GM19328 (cell line): ENCODE measurements at regions not wholly inside any gene's neighbourhood (a gene's known extent, or its start where the extent isn't known, plus 50 kb on each side); places are given as distances from the start of the nearest gene placed in this dataset.

Experiments used
- ATAC-seq: cut with Tn5 transposase; IDR thresholded peaks from one replicate; pipeline ENCODE4 v1.9.1; 2021; ENCODE audit warnings: mild to moderate bottlenecking, moderate library complexity; ENCODE audit not compliant: unreplicated experiment

- ATAC-seq, result no peak
These were observed 83.3 kb upstream of the SLC38A4 start for GRCh38 chr12:46908936-46909635.

DNA sequence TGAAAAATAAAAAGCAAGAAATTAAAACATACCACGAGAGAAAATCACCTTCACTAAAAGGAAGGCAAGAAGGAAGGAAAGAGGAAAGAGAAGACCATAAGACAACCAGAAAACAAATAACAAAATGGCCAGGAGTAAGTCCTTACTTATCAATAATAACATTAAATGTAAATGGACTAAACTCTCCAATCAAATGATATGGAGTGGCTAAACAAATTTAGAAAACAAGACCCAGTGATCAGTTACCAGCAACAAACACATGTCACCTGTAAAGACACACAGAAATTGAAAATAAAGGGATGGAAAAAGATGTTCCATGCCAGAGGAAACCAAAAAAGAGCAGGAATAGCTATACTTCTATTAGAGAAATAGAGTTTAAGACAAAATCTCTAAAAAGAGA lies 85.0 kb upstream of the SLC38A4 start:
- ATAC-seq, result no peak

GRCh38 chr12:46914336-46914735 lies 88.5 kb upstream of the SLC38A4 start:
- ATAC-seq, result no peak

DNA sequence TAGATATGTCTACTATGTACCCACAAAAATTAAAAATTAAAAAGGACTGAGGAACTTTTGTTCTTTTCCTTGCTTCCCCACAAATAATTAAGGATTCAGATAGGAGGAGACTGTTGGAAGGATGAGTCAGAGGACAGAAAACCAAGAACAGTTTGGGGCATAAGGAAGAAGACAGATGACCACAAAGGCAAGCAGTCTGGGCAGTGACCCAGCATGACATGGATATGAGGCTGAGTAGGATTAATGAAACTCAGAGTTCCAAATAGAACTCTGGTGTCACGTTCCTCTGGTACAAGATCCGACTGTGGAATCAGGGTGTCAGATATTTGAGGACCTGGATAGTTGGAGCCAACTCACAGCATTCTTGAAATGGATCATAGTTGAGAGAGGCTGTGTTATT lies 89.3 kb upstream of the SLC38A4 start:
- ATAC-seq, result no peak

GRCh38 chr12:46915836-46916235 lies 90.0 kb upstream of the SLC38A4 start:
- no peak for ATAC-seq

- no peak for ATAC-seq
These were observed 91.1 kb upstream of the SLC38A4 start for GRCh38 chr12:46916796-46917419.

DNA sequence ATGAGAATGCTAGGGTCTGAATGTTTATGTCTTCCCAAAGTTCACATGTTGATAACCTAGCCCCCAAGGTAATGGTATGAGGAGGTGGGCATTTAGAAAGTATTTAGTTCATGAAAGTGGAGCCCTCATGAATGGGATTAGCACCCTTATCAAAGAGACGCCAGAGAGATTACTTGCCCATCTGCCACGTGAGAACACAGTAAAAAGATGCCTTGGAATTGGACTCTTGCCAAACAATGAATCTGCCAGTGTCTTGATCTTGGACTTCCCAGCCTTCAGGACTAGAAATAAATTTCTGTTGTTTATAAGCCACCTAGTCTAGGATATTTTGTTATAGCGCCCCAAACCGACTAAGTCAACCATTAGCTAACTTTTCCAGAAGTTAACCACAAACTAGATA lies 92.0 kb upstream of the SLC38A4 start:
- no peak for ATAC-seq

DNA sequence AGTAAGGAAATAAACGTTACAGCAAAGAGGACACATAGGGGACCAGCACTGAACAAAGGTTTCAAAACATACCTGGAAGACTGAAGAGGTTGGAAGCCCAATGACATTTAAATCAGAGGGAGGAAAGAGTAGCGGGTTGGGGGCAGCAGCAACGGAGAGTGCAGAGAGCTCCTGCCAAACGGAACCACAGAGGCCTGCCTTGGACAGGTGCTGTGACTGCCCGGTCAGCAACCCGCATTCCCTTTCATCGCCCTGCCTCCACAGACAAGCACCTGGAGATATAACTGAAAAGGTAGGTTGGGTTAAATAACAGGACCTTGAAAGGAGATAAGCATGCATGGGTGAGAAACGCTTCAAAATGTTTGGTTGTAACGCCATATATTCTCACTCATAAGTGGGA lies 92.8 kb upstream of the SLC38A4 start:
- no peak for ATAC-seq

GRCh38 chr12:46919666-46920400 lies 94.0 kb upstream of the SLC38A4 start:
- no peak for ATAC-seq

DNA sequence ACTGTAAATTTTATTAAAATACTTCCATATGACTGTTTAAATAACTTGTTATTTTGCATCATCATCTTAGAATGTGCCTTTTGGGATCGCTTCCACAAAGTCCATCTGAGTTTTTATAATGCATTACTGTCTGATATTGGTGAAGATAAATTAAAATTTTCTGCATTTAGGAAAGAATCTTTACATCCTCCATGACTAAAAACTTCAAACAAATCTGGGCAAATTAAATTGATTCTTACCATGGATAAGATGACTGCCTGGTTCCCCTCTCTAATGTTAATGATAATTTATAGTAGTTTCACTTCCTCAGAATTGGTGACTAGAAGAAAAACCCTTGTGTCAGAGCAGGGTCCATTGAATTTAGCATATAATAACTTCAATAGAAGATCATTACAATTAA lies 94.7 kb upstream of the SLC38A4 start:
- ATAC-seq, result no peak

DNA sequence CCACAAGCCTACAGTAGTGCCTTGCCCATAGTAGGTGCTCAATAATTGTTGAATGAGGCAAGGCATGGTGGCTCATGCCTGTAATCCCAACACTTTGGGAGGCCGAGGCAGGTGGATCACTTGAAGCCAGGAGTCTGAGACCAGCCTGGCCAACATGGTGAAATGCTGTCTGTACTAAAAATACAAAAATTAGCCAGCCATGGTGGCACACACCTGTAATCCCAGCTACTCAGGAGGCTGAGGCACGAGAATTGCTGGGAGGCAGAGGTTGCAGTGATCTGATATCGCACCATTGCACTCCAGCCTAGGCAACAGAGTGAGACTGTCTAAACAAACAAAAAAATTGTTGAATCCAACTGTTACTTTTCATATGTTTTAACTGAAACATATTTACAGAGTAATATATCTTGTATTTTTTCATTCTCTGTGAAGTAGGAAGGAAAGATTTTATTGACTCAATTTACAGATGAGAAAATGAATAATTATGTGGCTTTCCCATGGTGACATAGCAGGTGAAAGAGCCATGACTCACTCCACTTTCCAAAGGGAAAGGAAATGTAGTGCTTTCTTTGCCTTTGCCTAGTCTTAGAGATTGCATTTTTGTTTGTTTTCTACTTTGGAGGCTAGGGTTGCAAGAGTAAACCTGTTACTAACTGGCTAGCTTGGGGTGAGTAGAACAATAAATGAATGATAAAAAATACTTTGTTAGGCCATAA lies 95.4 kb upstream of the SLC38A4 start:
- ATAC-seq, result no peak

DNA sequence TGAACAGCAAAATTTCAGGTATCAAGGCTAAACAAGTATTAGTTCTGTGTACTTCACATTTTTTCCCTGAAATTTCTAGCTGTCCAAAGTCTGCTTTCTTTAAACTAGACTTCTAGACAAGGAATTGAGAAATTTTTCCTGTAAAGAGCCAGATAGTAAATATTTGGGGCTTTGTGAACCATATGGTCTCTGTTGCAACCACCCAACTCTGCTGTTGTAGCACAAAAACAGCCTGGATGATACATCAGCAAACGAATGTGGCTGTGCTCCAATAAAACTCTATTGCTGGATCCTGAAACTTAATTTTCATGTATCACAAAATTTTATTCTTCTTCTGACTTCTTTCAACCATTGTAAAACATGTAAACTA lies 96.0 kb upstream of the SLC38A4 start:
- ATAC-seq, result no peak

DNA sequence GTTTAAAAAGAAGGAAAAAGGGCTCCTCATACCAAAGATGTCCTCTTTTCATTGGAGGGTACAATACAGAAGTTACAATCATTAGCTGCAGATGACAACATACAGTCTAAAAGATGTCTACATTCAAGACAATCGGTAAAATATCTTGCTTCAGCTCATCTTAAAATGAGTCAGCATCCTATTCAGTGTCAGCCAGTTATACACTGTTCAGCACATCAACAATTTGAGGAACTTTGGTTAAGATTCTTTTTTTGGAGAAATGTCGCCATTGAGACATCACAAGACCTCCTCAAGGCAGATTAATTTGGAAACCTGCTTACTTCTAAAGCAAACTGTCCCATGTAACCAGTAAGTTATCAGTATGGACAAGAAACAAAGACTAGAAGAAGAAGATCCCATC lies 100.7 kb upstream of the SLC38A4 start:
- no peak for ATAC-seq

DNA sequence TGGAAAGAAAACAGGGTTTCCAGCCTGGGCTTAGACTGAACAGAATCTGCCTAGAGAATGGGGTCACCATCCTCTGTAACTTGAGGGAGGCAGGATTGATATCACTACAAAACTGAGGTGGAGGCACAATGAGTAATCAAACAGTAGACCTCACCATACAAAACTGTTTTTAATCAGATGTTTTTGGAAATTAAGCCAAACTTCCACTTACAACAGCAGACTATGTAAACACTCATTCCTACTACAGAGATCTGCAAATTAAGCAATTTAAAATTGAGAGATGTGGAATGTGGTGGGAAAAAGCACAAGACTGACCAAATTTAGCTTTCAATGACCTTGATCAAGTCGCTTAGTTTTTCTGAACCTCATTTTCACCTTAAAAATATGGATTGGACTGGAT lies 104.3 kb upstream of the SLC38A4 start:
- no peak for ATAC-seq

GRCh38 chr12:46933947-46934346 lies 108.2 kb upstream of the SLC38A4 start:
- ATAC-seq, result no peak

- no peak for ATAC-seq
These were observed 108.7 kb upstream of the SLC38A4 start for GRCh38 chr12:46934374-46935111.

DNA sequence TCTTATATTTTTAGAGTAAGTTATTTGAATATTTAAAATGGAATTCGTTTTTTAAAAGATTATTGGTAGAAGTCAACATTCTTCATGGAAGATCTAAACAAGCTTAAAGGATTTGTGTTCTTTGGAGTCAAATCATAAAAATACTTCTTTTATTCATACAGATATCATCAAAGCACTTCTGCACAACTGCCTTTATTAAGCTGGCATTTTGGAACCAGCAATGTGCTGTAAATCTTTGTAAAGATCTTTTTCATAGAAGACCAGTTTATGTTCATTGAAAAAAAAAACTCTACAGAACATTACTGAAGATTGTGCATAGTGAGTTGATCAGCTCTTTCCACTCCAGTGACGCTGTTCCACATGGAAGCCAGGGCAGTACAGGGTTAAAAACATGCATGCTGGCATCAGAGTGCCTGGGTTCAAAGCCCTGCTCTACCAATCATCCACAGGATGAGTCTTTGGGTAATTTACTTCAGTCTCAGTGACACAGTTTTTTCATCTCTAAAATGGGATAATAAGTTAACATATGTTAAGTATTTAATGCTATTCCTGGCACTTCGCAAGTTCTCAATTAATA lies 109.6 kb upstream of the SLC38A4 start:
- ATAC-seq, result no peak

DNA sequence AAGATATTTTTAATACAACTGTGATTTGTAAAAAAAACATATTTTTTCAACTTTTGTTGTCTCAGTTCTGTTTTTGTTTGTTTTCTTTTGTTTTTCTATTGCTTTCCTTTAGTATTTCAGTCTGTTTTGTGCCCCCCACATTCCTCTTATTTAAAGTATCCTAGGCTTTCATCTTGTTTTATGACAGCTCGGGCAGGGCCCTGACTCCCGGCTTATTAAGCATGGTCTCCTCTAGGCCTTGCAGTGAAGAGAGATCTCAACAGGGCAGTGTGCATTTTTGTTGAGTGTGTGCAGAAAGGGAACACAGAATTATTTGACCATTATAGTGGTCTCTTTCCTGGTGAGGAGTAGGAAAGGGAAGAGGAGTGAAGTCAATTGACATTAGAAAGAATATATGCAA lies 110.2 kb upstream of the SLC38A4 start:
- no peak for ATAC-seq

DNA sequence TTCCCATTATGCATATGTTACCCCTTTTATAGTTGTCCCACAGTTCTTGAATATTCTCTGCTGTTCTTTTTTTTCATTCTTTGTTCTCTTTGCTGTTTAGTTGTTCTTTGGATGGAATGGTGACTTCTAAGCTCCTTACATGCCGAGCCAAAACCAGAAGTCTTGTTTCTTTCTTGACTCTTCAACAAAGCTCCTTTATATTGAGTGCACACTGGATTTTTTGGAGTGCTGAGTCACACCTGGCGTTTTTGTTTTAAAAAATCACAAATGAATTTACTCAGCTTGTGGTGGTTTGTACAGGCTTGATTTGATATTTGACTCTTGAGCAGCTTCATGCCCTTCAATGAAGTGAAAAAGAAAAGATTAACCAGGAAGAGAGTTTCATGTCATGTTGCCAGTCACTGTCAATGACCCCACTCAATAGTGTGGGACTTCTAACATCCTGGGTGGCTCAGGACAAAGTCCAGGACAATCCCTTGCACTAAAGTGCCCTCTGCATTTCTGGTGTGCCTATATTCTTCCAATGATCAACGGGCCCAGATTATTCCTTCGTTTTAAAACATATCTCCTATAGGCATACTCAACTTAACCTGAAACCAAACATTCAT lies 112.4 kb upstream of the SLC38A4 start:
- ATAC-seq, result no peak

DNA sequence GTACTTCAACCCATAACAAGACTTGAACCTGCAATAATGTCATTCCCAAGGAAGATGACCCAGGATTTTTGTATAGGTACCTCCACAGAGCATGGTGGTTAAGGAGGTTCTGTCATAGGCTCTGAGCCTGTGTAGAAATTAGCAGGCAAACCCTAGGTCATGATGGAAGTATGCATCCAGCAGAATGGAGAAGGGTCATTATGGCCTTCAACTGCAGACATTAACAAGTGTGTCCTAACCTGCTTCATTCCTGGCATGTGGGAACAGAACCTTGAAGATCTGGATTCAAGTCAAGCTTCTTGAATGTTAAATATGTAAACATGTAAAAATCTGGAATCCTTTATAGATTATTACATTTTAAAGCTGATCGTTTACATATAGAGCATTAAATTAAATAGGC lies 116.2 kb upstream of the SLC38A4 start:
- no peak for ATAC-seq
